HEK293T (cell line): ENCODE measurements at regions not wholly inside any gene's neighbourhood (a gene's known extent, or its start where the extent isn't known, plus 50 kb on each side); places are given as distances from the start of the nearest gene placed in this dataset.
"Not testable (repeated sequence)": the region's sequence is repeated elsewhere in the genome, so short reads cannot be mapped to it uniquely, and the experiment has no call there.

Experiments
- CTCF ChIA-PET: fragments of 350-600 bp; formaldehyde crosslinking; extraction: SDS; loops from one replicate; lab custom pipeline; 2021; ENCODE audit warnings: antibody characterized with exemption, inconsistent platforms; lab: Yijun Ruan, JAX
- POLR2A ChIA-PET: fragments of 350-600 bp; formaldehyde crosslinking; extraction: SDS; loops from one replicate; lab custom pipeline; 2020; ENCODE audit warnings: antibody characterized with exemption, inconsistent platforms; lab: Yijun Ruan, JAX
- DNase-seq: peaks from one replicate; pipeline ENCODE4 v3.0.0; 2012; ENCODE audit warnings: mixed read lengths; ENCODE audit errors: extremely low spot score
- ARNT ChIP-seq: fragments of 450-650 bp; IDR thresholded peaks from 2 replicates; pipeline ENCODE4 v1.6.1; 2017; ENCODE audit warnings: mild to moderate bottlenecking
- BHLHE40 ChIP-seq: fragments of 450-650 bp; IDR thresholded peaks from 2 replicates; pipeline ENCODE4 v1.6.1; 2016; ENCODE audit warnings: mild to moderate bottlenecking, moderate library complexity, borderline replicate concordance
- CTBP1 ChIP-seq: fragments of 450-650 bp; IDR thresholded peaks from 2 replicates; pipeline ENCODE4 v1.6.1; 2016; ENCODE audit warnings: borderline replicate concordance
- ELF4 ChIP-seq: fragments of 450-650 bp; IDR thresholded peaks from 2 replicates; pipeline ENCODE4 v1.6.1; 2017; ENCODE audit warnings: antibody characterized with exemption
- FOXA1 ChIP-seq: fragments of 450-650 bp; IDR thresholded peaks from 2 replicates; pipeline ENCODE4 v1.6.1; 2016; ENCODE audit warnings: mild to moderate bottlenecking
- FOXK2 ChIP-seq: fragments of 450-650 bp; IDR thresholded peaks from 2 replicates; pipeline ENCODE4 v1.6.1; 2016; ENCODE audit warnings: mild to moderate bottlenecking
- FOXM1 ChIP-seq: fragments of 450-650 bp; IDR thresholded peaks from 2 replicates; pipeline ENCODE4 v1.6.1; 2017; ENCODE audit warnings: mild to moderate bottlenecking, borderline replicate concordance
- HDGF ChIP-seq: fragments of 450-650 bp; IDR thresholded peaks from 2 replicates; pipeline ENCODE4 v1.6.1; 2017; ENCODE audit warnings: antibody characterized with exemption, borderline replicate concordance
- L3MBTL2 ChIP-seq: fragments of 450-650 bp; conservative IDR thresholded peaks from 2 replicates; pipeline ENCODE4 v1.6.1; 2016; ENCODE audit warnings: mild to moderate bottlenecking
- LEF1 ChIP-seq: fragments of 450-650 bp; IDR thresholded peaks from 2 replicates; pipeline ENCODE4 v1.6.1; 2017; ENCODE audit warnings: mild to moderate bottlenecking, borderline replicate concordance
- NFRKB ChIP-seq: fragments of 450-650 bp; IDR thresholded peaks from 2 replicates; pipeline ENCODE4 v1.6.1; 2016; ENCODE audit warnings: mild to moderate bottlenecking, moderate library complexity
- SP1 ChIP-seq: fragments of 450-650 bp; IDR thresholded peaks from 2 replicates; pipeline ENCODE4 v1.6.1; 2017
- SUZ12 ChIP-seq: fragments of 450-650 bp; IDR thresholded peaks from 2 replicates; pipeline ENCODE4 v1.6.1; 2016; ENCODE audit warnings: mild to moderate bottlenecking
- TARDBP ChIP-seq: fragments of 450-650 bp; IDR thresholded peaks from 2 replicates; pipeline ENCODE4 v1.6.1; 2016
- ZNF384 ChIP-seq: fragments of 450-650 bp; IDR thresholded peaks from 2 replicates; pipeline ENCODE4 v1.6.1; 2016
- TF ChIP-seq, protein P1 (sequence below): fragments of 450-650 bp; IDR thresholded peaks from 2 replicates; pipeline ENCODE4 v1.6.1; 2016

- POLR2A ChIA-PET, result no interaction called here
- CTCF ChIA-PET, result no interaction called here
- DNase-seq, result no peak
- TF ChIP-seq NFRKB (no peak), FOXA1 (no peak), BHLHE40 (no peak), SUZ12 (no peak), HDGF (no peak), ARNT (no peak), ELF4 (no peak), ZNF384 (no peak), LEF1 (no peak), SP1 (no peak), TARDBP (no peak), L3MBTL2 (no peak), FOXK2 (no peak)
- TF ChIP-seq, protein P1, sequence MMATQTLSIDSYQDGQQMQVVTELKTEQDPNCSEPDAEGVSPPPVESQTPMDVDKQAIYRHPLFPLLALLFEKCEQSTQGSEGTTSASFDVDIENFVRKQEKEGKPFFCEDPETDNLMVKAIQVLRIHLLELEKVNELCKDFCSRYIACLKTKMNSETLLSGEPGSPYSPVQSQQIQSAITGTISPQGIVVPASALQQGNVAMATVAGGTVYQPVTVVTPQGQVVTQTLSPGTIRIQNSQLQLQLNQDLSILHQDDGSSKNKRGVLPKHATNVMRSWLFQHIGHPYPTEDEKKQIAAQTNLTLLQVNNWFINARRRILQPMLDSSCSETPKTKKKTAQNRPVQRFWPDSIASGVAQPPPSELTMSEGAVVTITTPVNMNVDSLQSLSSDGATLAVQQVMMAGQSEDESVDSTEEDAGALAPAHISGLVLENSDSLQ, result no peak
Observed at GRCh38 chr2:239594772-239595608, 194.2 kb upstream of the HDAC4 start.

DNA sequence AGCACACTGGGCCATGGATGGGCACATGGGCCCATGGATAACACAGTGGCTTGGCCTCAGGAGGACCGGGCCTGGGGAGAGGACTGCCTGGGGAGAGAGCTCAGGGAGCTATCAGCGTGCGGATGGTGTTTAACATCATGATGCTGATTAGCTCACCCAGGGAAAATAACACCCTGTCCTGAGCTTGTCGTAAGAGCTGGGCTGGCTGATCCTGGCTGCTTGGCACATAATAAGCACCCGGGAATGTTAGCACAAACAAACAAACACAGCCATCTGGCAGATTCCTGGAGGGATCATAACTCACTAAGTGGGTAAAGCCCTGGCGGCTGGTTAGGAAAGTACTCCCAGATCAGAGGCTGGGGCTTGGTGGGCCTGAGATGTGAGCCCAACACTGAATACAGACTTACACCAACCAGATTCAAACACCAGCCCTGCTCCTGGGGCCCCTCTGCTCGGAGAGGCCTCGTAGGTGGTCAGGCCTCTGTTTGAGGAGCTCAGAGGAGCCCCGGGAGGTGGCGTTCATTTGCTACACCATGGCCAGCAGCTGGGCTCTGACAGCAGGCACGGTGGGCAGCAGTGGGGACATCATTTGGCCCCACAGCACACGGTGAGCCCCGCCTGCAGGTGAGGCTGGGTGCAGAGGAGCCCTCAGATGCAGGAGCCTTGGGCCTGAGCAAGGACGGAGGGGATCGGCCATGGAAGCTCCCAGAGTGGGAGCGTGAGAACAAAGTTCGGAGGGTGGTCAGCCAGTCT lies 193.4 kb upstream of the HDAC4 start:
- POLR2A ChIA-PET, result no interaction called here
- no peak for DNase-seq
- TF ChIP-seq SUZ12 (no peak), HDGF (no peak), ZNF384 (no peak)

DNA sequence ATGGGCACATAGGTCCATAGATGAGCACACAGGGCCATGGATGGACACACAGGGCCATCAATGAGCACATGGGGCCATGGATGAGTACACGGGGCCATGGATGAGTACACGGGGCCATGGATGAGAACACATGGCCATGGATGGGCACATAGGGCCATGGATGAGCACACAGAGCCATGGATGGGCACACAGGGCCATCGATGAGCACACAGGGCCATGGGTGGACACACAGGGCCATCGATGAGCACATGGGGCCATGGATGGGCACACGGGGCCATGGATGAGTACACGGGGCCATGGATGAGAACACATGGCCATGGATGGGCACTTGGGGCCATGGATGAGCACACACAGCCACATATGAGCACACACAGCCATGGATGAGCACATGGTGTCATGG lies 192.6 kb upstream of the HDAC4 start:
- ChIA-PET POLR2A (no interaction called here), CTCF (no interaction called here)
- no peak for TF ChIP-seq TARDBP
- no peak for TF ChIP-seq FOXK2
- TF ChIP-seq, protein P1, result no peak
- TF ChIP-seq SUZ12, result no peak
- no peak for TF ChIP-seq BHLHE40
- TF ChIP-seq L3MBTL2, result no peak
- DNase-seq, result no peak

More for the DNA sequence above, 193.4 kb upstream of the HDAC4 start:
- CTCF ChIA-PET, result no interaction called here

DNA sequence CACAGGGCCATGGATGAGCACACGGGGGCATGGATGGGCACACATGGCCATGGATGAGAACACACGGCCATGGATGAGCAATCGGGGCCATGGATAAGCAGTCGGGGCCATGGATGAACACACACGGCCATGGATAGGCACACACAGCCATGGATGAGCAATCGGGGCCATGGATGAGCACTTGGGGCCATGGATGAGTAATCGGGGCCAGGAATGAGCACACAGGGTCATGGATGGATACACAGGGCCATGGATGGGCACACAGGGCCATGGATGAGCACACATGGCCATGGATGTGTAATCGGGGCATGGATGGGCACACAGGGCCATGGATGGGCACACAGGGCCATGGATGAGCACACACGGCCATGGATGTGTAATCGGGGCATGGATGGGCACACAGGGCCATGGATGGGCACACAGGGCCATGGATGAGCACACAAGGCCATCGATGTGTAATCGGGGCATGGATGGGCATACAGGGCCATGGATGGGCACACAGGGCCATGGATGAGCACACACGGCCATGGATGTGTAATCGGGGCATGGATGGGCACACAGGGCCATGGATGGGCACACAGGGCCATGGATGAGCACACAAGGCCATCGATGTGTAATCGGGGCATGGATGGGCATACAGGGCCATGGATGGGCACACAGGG lies 191.9 kb upstream of the HDAC4 start:
- DNase-seq, POLR2A ChIA-PET, CTCF ChIA-PET: not testable (repeated sequence)

- CTCF ChIA-PET, result no interaction called here
- no peak for TF ChIP-seq HDGF
- no peak for TF ChIP-seq ARNT
- no peak for TF ChIP-seq FOXA1
- no peak for DNase-seq
- POLR2A ChIA-PET, result no interaction called here
Observed at GRCh38 chr2:239590995-239591915, 190.4 kb upstream of the HDAC4 start.

GRCh38 chr2:239590276-239590675 lies 189.5 kb upstream of the HDAC4 start:
- no peak for TF ChIP-seq FOXK2
- no peak for TF ChIP-seq TARDBP
- CTCF ChIA-PET, result no interaction called here
- DNase-seq, result no peak
- POLR2A ChIA-PET, result no interaction called here

- TF ChIP-seq FOXM1 (no peak), L3MBTL2 (no peak), CTBP1 (no peak), FOXK2 (no peak), SP1 (no peak), ELF4 (no peak), ARNT (no peak), LEF1 (no peak), NFRKB (no peak), SUZ12 (no peak), TARDBP (no peak), HDGF (no peak), ZNF384 (no peak), FOXA1 (no peak), BHLHE40 (no peak)
- TF ChIP-seq, protein P1, result no peak
- ChIA-PET CTCF (no interaction called here), POLR2A (no interaction called here)
- no peak for DNase-seq
Observed at GRCh38 chr2:239589833-239590232, 189.0 kb upstream of the HDAC4 start.
